ENCODE measurements at regions not wholly inside any gene's neighbourhood (a gene's known extent, or its start where the extent isn't known, plus 50 kb on each side); places are given as distances from the start of the nearest gene placed in this dataset.

- DNase-seq, result no peak
- H3K4me2 ChIP-seq, result no peak overlapping the region
- intact Hi-C loops (cut with micrococcal nuclease; ENCODE audit: unreplicated experiment), result no loop called here
- no peaks in the 10 kb centered on the region for H4K20me1 ChIP-seq (ENCODE audit: insufficient read depth)
- H3K9me2 ChIP-seq (ENCODE audit: insufficient read depth), result no peaks in the 10 kb centered on the region
- CTCF ChIA-PET, result no interaction called here
- H3K9me3 ChIP-seq (ENCODE audit: insufficient read depth, low read depth), result no peaks in the 10 kb centered on the region; the same call in 1 of the 2 replicates
- H2AFZ ChIP-seq, result peak overlapping the region; percentile 68
- H3K36me3 ChIP-seq (ENCODE audit: low read depth), result no peaks in the 10 kb centered on the region
- H3K4me1 ChIP-seq (replicated peaks; ENCODE audit: insufficient read depth), result no peaks in the 10 kb centered on the region
- no peak overlapping the region for H3K27ac ChIP-seq
- no peaks in the 10 kb centered on the region for H3K79me2 ChIP-seq (ENCODE audit: low read depth)
- POLR2A ChIA-PET (ENCODE audit: unreplicated experiment), result no interaction called here
- no peak for TF ChIP-seq CTCF (conservative IDR thresholded peaks at IDR 0.05)
- TF ChIP-seq EZH2 (IDR thresholded peaks at IDR 0.05; ENCODE audit: low read depth), result no peak
- no peaks in the 10 kb centered on the region for H3K27me3 ChIP-seq (ENCODE audit: insufficient read depth, low read depth)
- H3F3A ChIP-seq (ENCODE audit: insufficient read depth, low read depth), result no peaks in the 10 kb centered on the region
- BruUV-seq (replicated peaks), result no TSS peak
- no peak overlapping the region for H3K4me3 ChIP-seq
Measured at GRCh38 chr2:145548479-145548878, 1028.6 kb upstream of the ZEB2 start.

DNA sequence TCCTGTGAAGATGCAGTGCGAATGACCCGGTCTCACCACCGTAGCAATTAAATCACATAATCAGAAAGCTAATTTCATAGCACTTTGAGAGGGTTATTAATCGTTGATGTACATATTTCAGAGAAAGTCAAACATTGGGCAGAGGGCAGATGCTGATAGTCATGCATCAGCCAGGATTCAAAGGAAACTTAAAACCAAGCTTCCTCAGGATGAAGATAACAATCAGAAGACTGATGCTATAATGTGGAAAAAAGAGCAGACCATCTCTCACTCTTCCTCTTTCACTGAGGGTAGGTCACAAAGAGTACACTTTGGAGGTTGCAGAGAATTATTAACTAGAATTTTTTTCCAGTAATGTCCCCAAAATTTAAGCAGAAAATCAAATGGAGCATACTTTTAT lies 1027.7 kb upstream of the ZEB2 start:
- no TSS peak for BruUV-seq (replicated peaks)
- H3K4me2 ChIP-seq, result no peak overlapping the region
- 0 out of 2 replicates have a peak, but pooled peaks cover 4% of the 10 kb centered on the region for H3K9me2 ChIP-seq (ENCODE audit: insufficient read depth)
- no peak overlapping the region for H3K27ac ChIP-seq
- intact Hi-C loops (cut with micrococcal nuclease; ENCODE audit: unreplicated experiment), result no loop called here
- no peaks in the 10 kb centered on the region; the same call in 1 of the 2 replicates for H3K9me3 ChIP-seq (ENCODE audit: insufficient read depth, low read depth)
- no peaks in the 10 kb centered on the region for H3F3A ChIP-seq (ENCODE audit: insufficient read depth, low read depth)
- ChIA-PET POLR2A (ENCODE audit: unreplicated experiment) (no interaction called here), CTCF (no interaction called here)
- no peaks in the 10 kb centered on the region for H4K20me1 ChIP-seq (ENCODE audit: insufficient read depth)
- H3K4me3 ChIP-seq, result no peak overlapping the region
- DNase-seq, result no peak
- no peaks in the 10 kb centered on the region for H3K4me1 ChIP-seq (replicated peaks; ENCODE audit: insufficient read depth)
- no peaks in the 10 kb centered on the region for H3K27me3 ChIP-seq (ENCODE audit: insufficient read depth, low read depth)
- no peaks in the 10 kb centered on the region for H3K79me2 ChIP-seq (ENCODE audit: low read depth)
- H2AFZ ChIP-seq, result 0 out of 2 replicates have a peak overlapping the region, but pooled peaks have one; percentile 22
- TF ChIP-seq CTCF (conservative IDR thresholded peaks at IDR 0.05) (no peak), EZH2 (IDR thresholded peaks at IDR 0.05; ENCODE audit: low read depth) (no peak)
- no peaks in the 10 kb centered on the region for H3K36me3 ChIP-seq (ENCODE audit: low read depth)

DNA sequence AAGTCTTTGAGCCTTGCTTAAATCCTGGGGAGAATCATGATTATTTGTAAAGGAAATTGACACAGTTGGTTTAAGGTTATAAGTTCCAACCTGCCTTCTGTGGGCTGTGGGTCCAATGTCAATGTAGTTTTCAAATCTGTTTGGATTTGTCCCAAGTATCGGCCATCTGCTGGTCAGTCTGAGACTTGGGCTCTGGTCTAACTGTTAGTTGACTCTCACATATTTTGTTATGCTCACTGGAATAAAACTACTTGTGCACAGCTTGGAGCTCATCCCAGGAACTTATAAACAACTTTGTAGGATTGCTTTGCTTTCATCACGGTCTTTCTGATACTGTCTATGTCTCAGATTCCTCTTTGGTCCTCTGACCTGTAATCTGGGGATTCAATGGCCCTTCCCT lies 1026.2 kb upstream of the ZEB2 start:
- H3F3A ChIP-seq (ENCODE audit: insufficient read depth, low read depth), result no peaks in the 10 kb centered on the region
- no peaks in the 10 kb centered on the region; the same call in 1 of the 2 replicates for H3K9me3 ChIP-seq (ENCODE audit: insufficient read depth, low read depth)
- no peak for TF ChIP-seq EZH2 (IDR thresholded peaks at IDR 0.05; ENCODE audit: low read depth)
- TF ChIP-seq CTCF (conservative IDR thresholded peaks at IDR 0.05), result no peak
- H4K20me1 ChIP-seq (ENCODE audit: insufficient read depth), result no peaks in the 10 kb centered on the region
- no peak overlapping the region for H2AFZ ChIP-seq
- no peaks in the 10 kb centered on the region for H3K27me3 ChIP-seq (ENCODE audit: insufficient read depth, low read depth)
- 0 out of 2 replicates have a peak, but pooled peaks cover 4% of the 10 kb centered on the region for H3K9me2 ChIP-seq (ENCODE audit: insufficient read depth)
- no peaks in the 10 kb centered on the region for H3K79me2 ChIP-seq (ENCODE audit: low read depth)
- intact Hi-C loops (cut with micrococcal nuclease; ENCODE audit: unreplicated experiment), result no loop called here
- no peaks in the 10 kb centered on the region for H3K36me3 ChIP-seq (ENCODE audit: low read depth)
- CTCF ChIA-PET, result no interaction called here
- no peak overlapping the region for H3K4me2 ChIP-seq
- H3K4me1 ChIP-seq (replicated peaks; ENCODE audit: insufficient read depth), result no peaks in the 10 kb centered on the region
- no peak for DNase-seq
- no peak overlapping the region for H3K27ac ChIP-seq
- no TSS peak for BruUV-seq (replicated peaks)
- POLR2A ChIA-PET (ENCODE audit: unreplicated experiment), result interaction anchor here (0.6 kb wide), 1 partner anchor 112 kb away, joined by 3 read pairs; no protein-coding TSS in a partner anchor
- no peak overlapping the region for H3K4me3 ChIP-seq
